HepG2 (cell line): ENCODE measurements at regions not wholly inside any gene's neighbourhood (a gene's known extent, or its start where the extent isn't known, plus 50 kb on each side); places are given as distances from the start of the nearest gene placed in this dataset.

Source experiments
- ATAC-seq: fragments of 200-7000 bp; cut with Tn5 transposase; 3 replicates; pipeline ENCODE4 v1.9.1; 2020; ENCODE audit warnings: mild to moderate bottlenecking, moderate library complexity
- BruUV-seq: library from RNA; stranded (reverse); fragments of 400-500 nt; replicated peaks from 2 replicates; lab custom pipeline; 2021; lab: Mats Ljungman, UMichigan
- CTCF ChIA-PET: fragments of 300-600 bp; formaldehyde crosslinking; extraction: SDS; loops from one replicate; lab custom pipeline; 2021; ENCODE audit warnings: low total read pairs, inconsistent platforms, low intra/inter-chr PET ratio; lab: Yijun Ruan, JAX
- POLR2A ChIA-PET: fragments of 350-600 bp; sonication (Branson Sonifier 250); formaldehyde crosslinking; loops from one replicate; lab custom pipeline; 2020; ENCODE audit warnings: antibody characterized with exemption, inconsistent platforms; lab: Yijun Ruan, JAX
- DNase-seq: peaks from one replicate; pipeline ENCODE4 v3.0.0-alpha.2; 2015; ENCODE audit warnings: low spot score
- FAIRE-seq: peaks from 3 replicates; lab custom pipeline; 2011; peaks lifted over from hg19 to GRCh38; lab: Jason Lieb, UNC
- H2AFZ ChIP-seq: one replicate; pipeline ENCODE4 v1.6.1; 2011; ENCODE audit warnings: low read length, inconsistent platforms
- H3K27ac ChIP-seq: fragments of 300-600 bp; 3 replicates; pipeline ENCODE4 v1.8.0; 2011; ENCODE audit warnings: mixed run types, mild to moderate bottlenecking, mixed read lengths, low read length, inconsistent platforms; ENCODE audit not compliant: insufficient read depth; ENCODE audit errors: extremely low read length
- H3K27me3 ChIP-seq, 2 experiments: fragments of 200-600 bp in 1 of 2; 2 replicates in 1 of 2; 3 replicates in 1 of 2; pipeline versions ENCODE4 v1.6.0 to v1.8.0; 2011; ENCODE audit warnings: low read length in 2 of 2, mild to moderate bottlenecking in 2 of 2, moderate library complexity in 2 of 2, inconsistent platforms in 1 of 2; ENCODE audit not compliant: insufficient read depth in 2 of 2, control insufficient read depth in 1 of 2
- H3K36me3 ChIP-seq, 2 experiments: fragments of 200-600 bp in 1 of 2; replicated peaks in 1 of 2; 2 replicates in 1 of 2; 3 replicates in 1 of 2; pipeline versions ENCODE4 v1.5.1 to v1.8.0; 2011; ENCODE audit warnings: low read length in 2 of 2, inconsistent platforms in 1 of 2; ENCODE audit not compliant: insufficient read depth in 2 of 2, control insufficient read depth in 1 of 2
- H3K4me1 ChIP-seq: 2 replicates; pipeline ENCODE4 v1.5.1; 2012; ENCODE audit warnings: low read length, inconsistent platforms; ENCODE audit not compliant: insufficient read depth
- H3K4me2 ChIP-seq: 2 replicates; pipeline ENCODE4 v1.6.0; 2011; ENCODE audit warnings: low read depth, low read length, inconsistent platforms
- H3K4me3 ChIP-seq, 3 experiments: fragments of 200-600 bp in 1 of 3; sonication (generic), shearing (Covaris generic) in 1 of 3; replicated peaks in 1 of 3; 2 replicates each; pipeline ENCODE4 v1.5.1; 2011 to 2016; ENCODE audit warnings: low read length in 3 of 3, inconsistent platforms in 2 of 3, low read depth in 2 of 3, mild to moderate bottlenecking in 2 of 3, control low read depth in 1 of 3, mixed read lengths in 1 of 3; ENCODE audit not compliant: insufficient read depth in 1 of 3
- H3K79me2 ChIP-seq: one replicate; pipeline ENCODE4 v1.6.1; 2011; ENCODE audit warnings: low read length, inconsistent platforms; ENCODE audit not compliant: insufficient read depth
- H3K9ac ChIP-seq: 2 replicates; pipeline ENCODE4 v1.6.0; 2011; ENCODE audit warnings: mild to moderate bottlenecking, low read depth, low read length, inconsistent platforms; ENCODE audit not compliant: insufficient read depth
- H3K9me3 ChIP-seq: 2 replicates; pipeline ENCODE4 v1.5.1; 2012; ENCODE audit warnings: mild to moderate bottlenecking, low read length
- H4K20me1 ChIP-seq: 2 replicates; pipeline ENCODE4 v1.6.0; 2011; ENCODE audit warnings: inconsistent platforms, mild to moderate bottlenecking, low read length, moderate library complexity; ENCODE audit not compliant: insufficient read depth
- BHLHE40 ChIP-seq: IDR thresholded peaks from 2 replicates; pipeline ENCODE4 v1.6.1; 2011; ENCODE audit warnings: low read length, improper control_type of control experiment
- FOXA3 ChIP-seq: IDR thresholded peaks from 2 replicates; pipeline ENCODE4 v1.6.1; 2016; ENCODE audit warnings: missing genetic modification reagents, missing compliant biosample characterization
- GTF3A ChIP-seq: sonication (generic); formaldehyde crosslinking; conservative IDR thresholded peaks from 2 replicates; pipeline ENCODE4 v1.4.0; 2020; ENCODE audit warnings: mild to moderate bottlenecking, missing genetic modification reagents
- KDM1A ChIP-seq: IDR thresholded peaks from 2 replicates; pipeline ENCODE4 v1.6.1; 2016; ENCODE audit warnings: missing compliant biosample characterization
- KMT2B ChIP-seq: IDR thresholded peaks from 2 replicates; pipeline ENCODE4 v1.6.1; 2016; ENCODE audit warnings: missing genetic modification reagents, missing compliant biosample characterization
- NFKB2 ChIP-seq: sonication (generic); formaldehyde crosslinking; IDR thresholded peaks from 2 replicates; pipeline ENCODE4 v1.4.0; 2020; ENCODE audit warnings: missing genetic modification reagents, borderline replicate concordance
- PAX8 ChIP-seq: sonication (generic); formaldehyde crosslinking; IDR thresholded peaks from 2 replicates; pipeline ENCODE4 v1.8.0; 2022; ENCODE audit warnings: mild to moderate bottlenecking, missing genetic modification reagents, borderline replicate concordance
- SMAD9 ChIP-seq: sonication (generic); formaldehyde crosslinking; IDR thresholded peaks from 2 replicates; pipeline ENCODE4 v1.5.1; 2020; ENCODE audit warnings: mild to moderate bottlenecking, missing genetic modification reagents
- U2AF1 ChIP-seq: fragments of 200-400 bp; formaldehyde crosslinking; optimal IDR thresholded peaks from 2 replicates; pipeline ENCODE3; 2017; ENCODE audit warnings: mild to moderate bottlenecking, low read depth, low read length
- ZFP41 ChIP-seq: sonication (generic); formaldehyde crosslinking; IDR thresholded peaks from 2 replicates; pipeline ENCODE4 v1.4.0; 2020; ENCODE audit warnings: mild to moderate bottlenecking, missing genetic modification reagents, borderline replicate concordance
- ZNF230 ChIP-seq: sonication (generic); formaldehyde crosslinking; IDR thresholded peaks from 2 replicates; pipeline ENCODE4 v1.4.0; 2020; ENCODE audit warnings: mild to moderate bottlenecking, missing genetic modification reagents
- ZNF367 ChIP-seq: sonication (generic); formaldehyde crosslinking; IDR thresholded peaks from 2 replicates; pipeline ENCODE4 v1.4.0; 2020; ENCODE audit warnings: missing genetic modification reagents, borderline replicate concordance
- ZNF556 ChIP-seq: sonication (generic); formaldehyde crosslinking; IDR thresholded peaks from 2 replicates; pipeline ENCODE4 v1.4.0; 2020; ENCODE audit warnings: mild to moderate bottlenecking, missing genetic modification reagents, borderline replicate concordance
- ZNF569 ChIP-seq: sonication (generic); formaldehyde crosslinking; IDR thresholded peaks from 2 replicates; pipeline ENCODE4 v1.5.0; 2020; ENCODE audit warnings: mild to moderate bottlenecking, missing genetic modification reagents, moderate library complexity, borderline replicate concordance
- ZNF614 ChIP-seq: IDR thresholded peaks from 2 replicates; pipeline ENCODE4 v1.6.1; 2018; ENCODE audit warnings: missing biosample characterization, missing genetic modification reagents, inconsistent platforms, borderline replicate concordance
- ZNF615 ChIP-seq: sonication (generic); formaldehyde crosslinking; IDR thresholded peaks from 2 replicates; pipeline ENCODE4 v1.5.0; 2020; ENCODE audit warnings: mild to moderate bottlenecking, missing genetic modification reagents, borderline replicate concordance
- ZNF772 ChIP-seq: sonication (generic); formaldehyde crosslinking; IDR thresholded peaks from 2 replicates; pipeline ENCODE4 v1.5.0; 2020; ENCODE audit warnings: mild to moderate bottlenecking, missing genetic modification reagents
- WGBS: methylation state at CpG from one replicate; pipeline ENCODE4 v1.1.6; 2017; ENCODE audit warnings: low lambda C conversion rate; 5-methylcytosine and 5-hydroxymethylcytosine counted together
- in situ Hi-C: cut with HindIII; loops from 2 replicates; pipeline ENCODE4 v1.10.0; 2017; ENCODE audit warnings: low pct_unique_long_range_greater_than_20kb; ENCODE audit not compliant: extremely low pct_ligation_motif_present
- intact Hi-C: fragments of 100-400 bp; cut with micrococcal nuclease; formaldehyde crosslinking; loops from one replicate; pipeline ENCODE4 v1.10.0; 2022; ENCODE audit not compliant: unreplicated experiment
- TF ChIP-seq, protein P1 (sequence below): fragments of 450-650 bp; IDR thresholded peaks from 2 replicates; pipeline ENCODE4 v1.6.1; 2016
- TF ChIP-seq, protein P2 (sequence below): sonication (generic); formaldehyde crosslinking; IDR thresholded peaks from 2 replicates; pipeline ENCODE4 v1.8.0; 2022; ENCODE audit warnings: mild to moderate bottlenecking, missing genetic modification reagents, borderline replicate concordance
- TF ChIP-seq, protein P3 (sequence below): IDR thresholded peaks from 2 replicates; pipeline ENCODE4 v1.6.1; 2016; ENCODE audit warnings: mild to moderate bottlenecking

GRCh38 chr6:128784266-128784665 is 98.7 kb upstream of the LAMA2 start:
- no peak overlapping the region for H3K4me3 ChIP-seq
- H3K9ac ChIP-seq, result no peak overlapping the region
- intact Hi-C loops, result no loop called here
- ChIA-PET CTCF (no interaction called here), POLR2A (no interaction called here)
- H3K27me3 ChIP-seq, result no peaks in the 10 kb centered on the region; a peak in 2 of 5 replicates
- no peaks in the 10 kb centered on the region for H3K79me2 ChIP-seq
- no peaks in the 10 kb centered on the region for H4K20me1 ChIP-seq
- in situ Hi-C loops, result no loop called here
- BruUV-seq, result no TSS peak
- no peaks in the 10 kb centered on the region for H3K9me3 ChIP-seq
- no peaks in the 10 kb centered on the region for H3K36me3 ChIP-seq
- no peak for FAIRE-seq
- H3K27ac ChIP-seq, result no peak overlapping the region
- H3K4me1 ChIP-seq, result 0 out of 2 replicates have a peak, but pooled peaks cover 5% of the 10 kb centered on the region
- no peak for TF ChIP-seq SMAD9 (CRISPR knock-in tag)
- TF ChIP-seq NFKB2 (CRISPR knock-in tag), result no peak
- no peak for TF ChIP-seq ZNF230 (CRISPR knock-in tag)
- no peak for TF ChIP-seq KMT2B
- TF ChIP-seq GTF3A (CRISPR knock-in tag), result no peak
- no peak for TF ChIP-seq ZFP41
- TF ChIP-seq FOXA3 (CRISPR knock-in tag), result no peak
- TF ChIP-seq U2AF1, result no peak
- TF ChIP-seq, protein P1, sequence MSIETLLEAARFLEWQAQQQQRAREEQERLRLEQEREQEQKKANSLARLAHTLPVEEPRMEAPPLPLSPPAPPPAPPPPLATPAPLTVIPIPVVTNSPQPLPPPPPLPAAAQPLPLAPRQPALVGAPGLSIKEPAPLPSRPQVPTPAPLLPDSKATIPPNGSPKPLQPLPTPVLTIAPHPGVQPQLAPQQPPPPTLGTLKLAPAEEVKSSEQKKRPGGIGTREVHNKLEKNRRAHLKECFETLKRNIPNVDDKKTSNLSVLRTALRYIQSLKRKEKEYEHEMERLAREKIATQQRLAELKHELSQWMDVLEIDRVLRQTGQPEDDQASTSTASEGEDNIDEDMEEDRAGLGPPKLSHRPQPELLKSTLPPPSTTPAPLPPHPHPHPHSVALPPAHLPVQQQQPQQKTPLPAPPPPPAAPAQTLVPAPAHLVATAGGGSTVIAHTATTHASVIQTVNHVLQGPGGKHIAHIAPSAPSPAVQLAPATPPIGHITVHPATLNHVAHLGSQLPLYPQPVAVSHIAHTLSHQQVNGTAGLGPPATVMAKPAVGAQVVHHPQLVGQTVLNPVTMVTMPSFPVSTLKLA, result no peak
- no peak for TF ChIP-seq ZNF614
- TF ChIP-seq ZNF569 (CRISPR knock-in tag), result no peak
- TF ChIP-seq PAX8 (CRISPR knock-in tag), result no peak
- TF ChIP-seq BHLHE40, result no peak
- no peak for TF ChIP-seq ZNF556 (CRISPR knock-in tag)
- TF ChIP-seq ZNF367 (CRISPR knock-in tag), result no peak
- TF ChIP-seq KDM1A (CRISPR knock-in tag), result no peak
- TF ChIP-seq ZNF615 (CRISPR knock-in tag), result no peak
- TF ChIP-seq ZNF772 (CRISPR knock-in tag), result no peak
- TF ChIP-seq, protein P2, sequence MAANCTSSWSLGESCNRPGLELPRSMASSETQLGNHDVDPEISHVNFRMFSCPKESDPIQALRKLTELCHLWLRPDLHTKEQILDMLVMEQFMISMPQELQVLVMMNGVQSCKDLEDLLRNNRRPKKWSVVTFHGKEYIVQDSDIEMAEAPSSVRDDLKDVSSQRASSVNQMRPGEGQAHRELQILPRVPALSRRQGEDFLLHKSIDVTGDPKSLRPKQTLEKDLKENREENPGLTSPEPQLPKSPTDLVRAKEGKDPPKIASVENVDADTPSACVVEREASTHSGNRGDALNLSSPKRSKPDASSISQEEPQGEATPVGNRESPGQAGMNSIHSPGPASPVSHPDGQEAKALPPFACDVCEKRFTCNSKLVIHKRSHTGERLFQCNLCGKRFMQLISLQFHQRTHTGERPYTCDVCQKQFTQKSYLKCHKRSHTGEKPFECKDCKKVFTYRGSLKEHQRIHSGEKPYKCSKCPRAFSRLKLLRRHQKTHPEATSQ, result no peak
- TF ChIP-seq, protein P3, sequence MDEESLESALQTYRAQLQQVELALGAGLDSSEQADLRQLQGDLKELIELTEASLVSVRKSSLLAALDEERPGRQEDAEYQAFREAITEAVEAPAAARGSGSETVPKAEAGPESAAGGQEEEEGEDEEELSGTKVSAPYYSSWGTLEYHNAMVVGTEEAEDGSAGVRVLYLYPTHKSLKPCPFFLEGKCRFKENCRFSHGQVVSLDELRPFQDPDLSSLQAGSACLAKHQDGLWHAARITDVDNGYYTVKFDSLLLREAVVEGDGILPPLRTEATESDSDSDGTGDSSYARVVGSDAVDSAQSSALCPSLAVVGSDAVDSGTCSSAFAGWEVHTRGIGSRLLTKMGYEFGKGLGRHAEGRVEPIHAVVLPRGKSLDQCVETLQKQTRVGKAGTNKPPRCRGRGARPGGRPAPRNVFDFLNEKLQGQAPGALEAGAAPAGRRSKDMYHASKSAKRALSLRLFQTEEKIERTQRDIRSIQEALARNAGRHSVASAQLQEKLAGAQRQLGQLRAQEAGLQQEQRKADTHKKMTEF, result no peak
- no peak for DNase-seq
- ATAC-seq, result no peak
- no peak overlapping the region for H2AFZ ChIP-seq
- 2% methylated on average over 3 of the region's 3 CpGs for WGBS
- no peak overlapping the region for H3K4me2 ChIP-seq
